ENCODE measurements at regions not wholly inside any gene's neighbourhood (a gene's known extent, or its start where the extent isn't known, plus 50 kb on each side); places are given as distances from the start of the nearest gene placed in this dataset.

DNA sequence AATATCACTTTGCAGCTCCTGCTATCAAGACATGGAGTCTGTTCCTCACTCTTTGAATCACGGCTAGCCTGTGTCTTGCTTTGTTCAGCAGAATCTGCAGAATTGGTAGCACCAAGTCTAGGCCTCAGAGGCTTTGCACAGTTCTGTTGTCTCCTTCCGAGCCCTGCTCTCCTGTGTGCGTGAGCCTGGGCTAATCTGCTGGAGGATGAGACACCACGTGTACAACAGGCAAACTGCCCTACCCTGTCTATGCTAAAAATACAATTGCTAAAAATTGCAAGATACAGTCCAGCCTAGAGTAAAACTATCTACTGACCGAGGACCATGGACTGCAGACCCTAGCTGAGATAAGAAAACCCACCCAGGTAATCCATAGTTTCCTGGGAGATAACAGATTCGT lies 484.7 kb downstream of the NPIPA7 start:
- H3K9ac ChIP-seq (ENCODE audit: low read depth in 2 of 2, low read length in 2 of 2), result no peak overlapping the region
- no peak for TF ChIP-seq CTCF (IDR thresholded peaks at IDR 0.05)
- no peaks in the 10 kb centered on the region for H3K36me3 ChIP-seq
- no peaks in the 10 kb centered on the region for H3K27me3 ChIP-seq
- intact Hi-C loops (cut with DNase I), result loop anchor here (5.0 kb wide), 2 partner anchors 604 to 714 kb away; no protein-coding TSS in a partner anchor
- no peak overlapping the region for H3K27ac ChIP-seq
- H3K4me3 ChIP-seq, result no peak overlapping the region
- DNase-seq, result no peak
- H3K9me3 ChIP-seq, result no peaks in the 10 kb centered on the region
- H3K4me1 ChIP-seq, result no peaks in the 10 kb centered on the region

DNA sequence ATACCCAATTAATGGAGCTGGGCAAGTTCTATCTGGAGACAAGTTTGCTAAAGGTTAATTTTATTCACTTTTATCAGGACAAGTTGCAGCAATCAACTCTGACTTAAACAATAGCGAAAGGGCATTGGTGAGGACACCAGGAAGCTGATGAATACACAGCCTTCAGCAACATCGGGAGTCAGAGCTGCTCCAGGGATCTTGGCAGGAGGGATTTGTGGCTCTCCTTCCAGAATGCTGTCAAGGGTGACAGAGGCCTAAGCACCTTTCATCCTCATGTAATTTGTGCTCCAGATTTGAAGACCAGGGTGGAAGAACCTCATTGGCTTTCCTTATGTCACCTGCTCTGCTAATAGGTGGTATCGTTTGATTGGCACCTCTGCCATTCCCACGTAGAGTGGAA lies 485.6 kb downstream of the NPIPA7 start:
- Histone ChIP-seq H3K4me3 (no peak overlapping the region), H3K27ac (no peak overlapping the region), H3K36me3 (no peaks in the 10 kb centered on the region), H3K27me3 (no peaks in the 10 kb centered on the region), H3K9me3 (no peaks in the 10 kb centered on the region), H3K9ac (ENCODE audit: low read depth in 2 of 2, low read length in 2 of 2) (no peak overlapping the region), H3K4me1 (no peaks in the 10 kb centered on the region)
- intact Hi-C loops (cut with DNase I), result loop anchor here (5.0 kb wide), 2 partner anchors 603 to 713 kb away; no protein-coding TSS in a partner anchor
- no peak for DNase-seq
- no peak for TF ChIP-seq CTCF (IDR thresholded peaks at IDR 0.05)

- intact Hi-C loops (cut with DNase I), result no loop called here
- no peaks in the 10 kb centered on the region for H3K9me3 ChIP-seq
Measured at GRCh38 chr16:16865374-16865773, 486.4 kb downstream of the NPIPA7 start.

DNA sequence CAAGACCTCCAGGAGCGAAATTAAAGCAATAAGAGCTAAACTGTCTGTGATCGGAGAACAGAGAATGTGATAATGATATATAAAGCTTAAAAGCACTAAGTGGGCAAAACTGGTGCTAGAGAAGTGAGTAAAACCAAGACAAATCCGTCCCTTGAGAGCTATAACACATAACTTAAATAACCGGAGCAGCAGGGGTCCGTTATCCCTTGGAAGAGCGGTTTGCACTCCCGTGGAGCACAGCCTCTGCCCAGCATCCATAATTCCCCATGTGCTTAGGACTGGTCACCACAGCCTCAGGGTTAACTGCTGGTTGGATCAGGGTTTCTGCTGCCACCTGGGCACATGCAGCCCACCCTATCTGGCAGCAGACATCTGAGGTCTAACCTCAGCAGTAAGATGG lies 489.0 kb downstream of the NPIPA7 start:
- Histone ChIP-seq H3K27me3 (no peaks in the 10 kb centered on the region), H3K27ac (no peak overlapping the region), H3K4me1 (no peaks in the 10 kb centered on the region), H3K4me3 (no peak overlapping the region), H3K36me3 (no peaks in the 10 kb centered on the region), H3K9me3 (no peaks in the 10 kb centered on the region), H3K9ac (ENCODE audit: low read depth in 2 of 2, low read length in 2 of 2) (no peak overlapping the region)
- no peak for TF ChIP-seq CTCF (IDR thresholded peaks at IDR 0.05)
- DNase-seq, result no peak
- intact Hi-C loops (cut with DNase I), result no loop called here

More at GRCh38 chr16:16865374-16865773, 486.4 kb downstream of the NPIPA7 start:
- H3K27me3 ChIP-seq, result no peaks in the 10 kb centered on the region
- H3K9ac ChIP-seq (ENCODE audit: low read depth in 2 of 2, low read length in 2 of 2), result no peak overlapping the region
- no peak overlapping the region for H3K27ac ChIP-seq
- TF ChIP-seq CTCF (IDR thresholded peaks at IDR 0.05), result no peak
- DNase-seq, result no peak
- no peak overlapping the region for H3K4me3 ChIP-seq
- no peaks in the 10 kb centered on the region for H3K4me1 ChIP-seq
- H3K36me3 ChIP-seq, result no peaks in the 10 kb centered on the region

DNA sequence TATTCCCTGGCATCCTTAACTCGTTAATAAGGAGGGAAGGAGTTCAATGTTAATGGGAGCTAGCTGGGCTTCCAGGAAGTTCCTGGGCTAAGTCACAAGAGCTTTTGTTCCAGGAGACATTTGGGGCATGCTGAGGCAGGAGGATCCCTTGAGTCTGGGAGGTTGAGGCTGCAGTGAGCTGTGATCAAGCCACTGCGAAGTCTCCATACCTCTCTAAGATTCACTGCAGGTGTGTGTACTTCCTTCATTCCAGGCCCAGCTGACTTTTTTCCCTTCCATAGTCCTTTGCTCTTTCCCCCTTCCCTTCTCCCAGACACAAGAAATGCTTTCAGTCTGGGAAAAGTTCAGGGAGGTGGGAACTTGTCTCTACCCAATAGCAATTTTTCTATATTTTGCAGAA lies 489.8 kb downstream of the NPIPA7 start:
- no peaks in the 10 kb centered on the region for H3K36me3 ChIP-seq
- TF ChIP-seq CTCF (IDR thresholded peaks at IDR 0.05), result no peak
- no peaks in the 10 kb centered on the region for H3K4me1 ChIP-seq
- intact Hi-C loops (cut with DNase I), result no loop called here
- no peak overlapping the region for H3K27ac ChIP-seq
- no peaks in the 10 kb centered on the region for H3K9me3 ChIP-seq
- DNase-seq, result no peak
- no peaks in the 10 kb centered on the region for H3K27me3 ChIP-seq
- no peak overlapping the region for H3K9ac ChIP-seq (ENCODE audit: low read depth in 2 of 2, low read length in 2 of 2)
- no peak overlapping the region for H3K4me3 ChIP-seq

GRCh38 chr16:16869746-16870145 lies 490.8 kb downstream of the NPIPA7 start:
- TF ChIP-seq CTCF (IDR thresholded peaks at IDR 0.05), result no peak
- intact Hi-C loops (cut with DNase I), result no loop called here
- no peaks in the 10 kb centered on the region for H3K4me1 ChIP-seq
- no peak for DNase-seq
- H3K9ac ChIP-seq (ENCODE audit: low read depth in 2 of 2, low read length in 2 of 2), result no peak overlapping the region
- no peaks in the 10 kb centered on the region for H3K27me3 ChIP-seq
- no peak overlapping the region for H3K27ac ChIP-seq
- H3K36me3 ChIP-seq, result no peaks in the 10 kb centered on the region
- no peaks in the 10 kb centered on the region for H3K9me3 ChIP-seq
- H3K4me3 ChIP-seq, result no peak overlapping the region
